A549 (cell line): ENCODE measurements at regions not wholly inside any gene's neighbourhood (a gene's known extent, or its start where the extent isn't known, plus 50 kb on each side); places are given as distances from the start of the nearest gene placed in this dataset.

ENCODE experiments used
- ATAC-seq, 2 experiments: fragments of 200-7000 bp in 1 of 2; fragments of >200 bp in 1 of 2; cut with Nextera tagmentation in 1 of 2; cut with Tn5 transposase in 1 of 2; 3 replicates each; pipeline versions ENCODE4 v1.8.0 to v1.9.1; 2018 to 2020; ENCODE audit warnings: mild to moderate bottlenecking in 1 of 2, moderate library complexity in 1 of 2
- CTCF ChIA-PET: fragments of 300-600 bp; sonication (Branson Sonifier 250); formaldehyde crosslinking; extraction: SDS; loops from one replicate; lab custom pipeline; 2021; ENCODE audit warnings: antibody characterized with exemption, inconsistent platforms; lab: Yijun Ruan, JAX
- POLR2A ChIA-PET: fragments of 350-600 bp; formaldehyde crosslinking; extraction: SDS; loops from one replicate; lab custom pipeline; 2021; ENCODE audit warnings: antibody characterized with exemption, inconsistent platforms; lab: Yijun Ruan, JAX
- DNase-seq, 2 experiments: peaks; one replicate each; pipeline versions ENCODE4 v3.0.0 to v3.0.0-alpha.2; 2011 to 2016; ENCODE audit warnings: low read depth in 1 of 2, low spot score in 1 of 2
- FAIRE-seq: peaks from 2 replicates; lab custom pipeline; 2011; peaks lifted over from hg19 to GRCh38; lab: Jason Lieb, UNC
- H3K27ac ChIP-seq, 2 experiments: fragments of >200 bp; sonication (Bioruptor Twin); formaldehyde crosslinking; 3 replicates each; pipeline ENCODE4 v1.5.1; 2016 to 2017
- H3K4me1 ChIP-seq: fragments of >200 bp; sonication (Bioruptor Twin); formaldehyde crosslinking; 3 replicates; pipeline ENCODE4 v1.6.1; 2016
- H3K4me2 ChIP-seq: fragments of >200 bp; sonication (Bioruptor Twin); formaldehyde crosslinking; 3 replicates; pipeline ENCODE4 v1.6.1; 2016
- H3K4me3 ChIP-seq: fragments of >200 bp; sonication (Bioruptor Twin); formaldehyde crosslinking; 3 replicates; pipeline ENCODE4 v1.5.1; 2016
- H3K9me3 ChIP-seq: fragments of >200 bp; sonication (Bioruptor Twin); formaldehyde crosslinking; 3 replicates; pipeline ENCODE4 v1.6.1; 2016
- BHLHE40 ChIP-seq: IDR thresholded peaks from 2 replicates; pipeline ENCODE4 v1.6.1; 2012; ENCODE audit warnings: low read depth, low read length, inconsistent platforms
- CBX8 ChIP-seq: fragments of 200-600 bp; sonication (generic); IDR thresholded peaks from 2 replicates; pipeline ENCODE4 v1.6.1; 2016
- CEBPB ChIP-seq, 2 experiments: fragments of >200 bp in 1 of 2; sonication (Bioruptor Twin) in 1 of 2; formaldehyde crosslinking in 1 of 2; IDR thresholded peaks; 2 replicates each; pipeline ENCODE4 v1.6.1; 2012 to 2016
- CHD4 ChIP-seq: fragments of 200-600 bp; sonication (generic); IDR thresholded peaks from 2 replicates; pipeline ENCODE4 v1.6.1; 2016; ENCODE audit warnings: antibody characterized with exemption, mild to moderate bottlenecking, borderline replicate concordance
- EP300 ChIP-seq, 2 experiments: fragments of >200 bp; sonication (Bioruptor Twin); formaldehyde crosslinking; IDR thresholded peaks; 2 replicates in 1 of 2; 3 replicates in 1 of 2; pipeline ENCODE4 v1.6.1; 2016 to 2017
- FOSB ChIP-seq: fragments of 250-450 bp; sonication (Bioruptor Pico); IDR thresholded peaks from 2 replicates; pipeline ENCODE4 v1.5.0; 2020; ENCODE audit warnings: mild to moderate bottlenecking, moderate library complexity
- FOSL2 ChIP-seq, 2 experiments: fragments of 450-650 bp in 1 of 2; fragments of >200 bp in 1 of 2; sonication (Bioruptor Twin) in 1 of 2; formaldehyde crosslinking; IDR thresholded peaks; 2 replicates each; pipeline versions ENCODE4 v1.5.0 to v1.6.1; 2016 to 2020; ENCODE audit warnings: mild to moderate bottlenecking in 1 of 2, moderate library complexity in 1 of 2
- GATA3 ChIP-seq: IDR thresholded peaks from 2 replicates; pipeline ENCODE4 v1.6.1; 2012; ENCODE audit warnings: borderline replicate concordance
- HEYL ChIP-seq: fragments of 250-450 bp; sonication (Bioruptor Pico); IDR thresholded peaks from 2 replicates; pipeline ENCODE4 v1.8.0; 2021; ENCODE audit warnings: mild to moderate bottlenecking, moderate library complexity
- HOXB13 ChIP-seq: fragments of 250-450 bp; sonication (Bioruptor Pico); IDR thresholded peaks from 2 replicates; pipeline ENCODE4 v1.5.0; 2020; ENCODE audit warnings: low read depth, mild to moderate bottlenecking, moderate library complexity
- HOXB5 ChIP-seq: fragments of 250-450 bp; sonication (Bioruptor Pico); IDR thresholded peaks from 2 replicates; pipeline ENCODE4 v1.5.0; 2020; ENCODE audit warnings: mild to moderate bottlenecking, moderate library complexity
- JUNB ChIP-seq: fragments of >200 bp; sonication (Bioruptor Twin); formaldehyde crosslinking; IDR thresholded peaks from 2 replicates; pipeline ENCODE4 v1.6.1; 2016
- KDM5A ChIP-seq: fragments of 200-600 bp; sonication (generic); IDR thresholded peaks from 2 replicates; pipeline ENCODE4 v1.6.1; 2016; ENCODE audit warnings: antibody characterized with exemption, mild to moderate bottlenecking
- MAFK ChIP-seq: fragments of 450-650 bp; IDR thresholded peaks from 2 replicates; pipeline ENCODE4 v1.6.1; 2014; ENCODE audit not compliant: partially characterized antibody
- MAZ ChIP-seq: fragments of 150-350 bp; IDR thresholded peaks from 2 replicates; pipeline ENCODE4 v1.6.1; 2014; ENCODE audit warnings: antibody characterized with exemption, low read depth, low read length, borderline replicate concordance
- MYC ChIP-seq: IDR thresholded peaks from 2 replicates; pipeline ENCODE4 v1.6.1; 2012; ENCODE audit warnings: mild to moderate bottlenecking, inconsistent platforms, low read length, improper control_type of control experiment, borderline replicate concordance
- NFE2L2 ChIP-seq: fragments of 150-350 bp; conservative IDR thresholded peaks from 2 replicates; pipeline ENCODE4 v1.6.1; 2014; ENCODE audit warnings: low read length
- NPAS2 ChIP-seq: fragments of 250-450 bp; sonication (Bioruptor Pico); IDR thresholded peaks from 2 replicates; pipeline ENCODE4 v1.8.0; 2022; ENCODE audit warnings: mild to moderate bottlenecking, moderate library complexity, borderline replicate concordance
- NR3C1 ChIP-seq: fragments of >200 bp; sonication (Bioruptor Twin); formaldehyde crosslinking; IDR thresholded peaks from 3 replicates; pipeline ENCODE4 v1.6.1; 2017
- PHF8 ChIP-seq: fragments of 200-600 bp; sonication (generic); IDR thresholded peaks from 2 replicates; pipeline ENCODE4 v1.6.1; 2016; ENCODE audit warnings: low read depth, mild to moderate bottlenecking, antibody characterized with exemption, moderate library complexity, borderline replicate concordance
- POLR2AphosphoS2 ChIP-seq: conservative IDR thresholded peaks from 2 replicates; pipeline ENCODE4 v1.6.1; 2012; ENCODE audit warnings: low read length, improper control_type of control experiment, inconsistent platforms
- RARB ChIP-seq: fragments of 250-450 bp; sonication (Bioruptor Pico); IDR thresholded peaks from 2 replicates; pipeline ENCODE4 v1.8.0; 2021; ENCODE audit warnings: mild to moderate bottlenecking, moderate library complexity
- RCOR1 ChIP-seq: fragments of 150-350 bp; IDR thresholded peaks from 2 replicates; pipeline ENCODE4 v1.6.1; 2014; ENCODE audit warnings: antibody characterized with exemption, low read length, low read depth
- SMC3 ChIP-seq: fragments of >200 bp; sonication (Bioruptor Twin); formaldehyde crosslinking; IDR thresholded peaks from 3 replicates; pipeline ENCODE4 v1.6.1; 2018; ENCODE audit warnings: inconsistent platforms
- SREBF2 ChIP-seq: fragments of 450-650 bp; IDR thresholded peaks from 2 replicates; pipeline ENCODE4 v1.6.1; 2014; ENCODE audit warnings: mild to moderate bottlenecking, moderate library complexity
- TFCP2L1 ChIP-seq: fragments of 250-450 bp; sonication (Bioruptor Pico); IDR thresholded peaks from 2 replicates; pipeline ENCODE4 v1.5.0; 2021; ENCODE audit warnings: mild to moderate bottlenecking
- TP53 ChIP-seq: fragments of 250-450 bp; sonication (Bioruptor Pico); IDR thresholded peaks from 2 replicates; pipeline ENCODE4 v1.5.0; 2021; ENCODE audit warnings: mild to moderate bottlenecking, moderate library complexity
- ZC3H11A ChIP-seq: fragments of 450-650 bp; IDR thresholded peaks from 2 replicates; pipeline ENCODE4 v1.6.1; 2014; ENCODE audit warnings: antibody characterized with exemption, mild to moderate bottlenecking
- ZFP36 ChIP-seq: fragments of 450-650 bp; IDR thresholded peaks from 2 replicates; pipeline ENCODE4 v1.6.1; 2014; ENCODE audit warnings: borderline replicate concordance; ENCODE audit not compliant: partially characterized antibody
- ZNF302 ChIP-seq: fragments of 250-450 bp; sonication (Bioruptor Pico); IDR thresholded peaks from 2 replicates; pipeline ENCODE4 v1.9.0; 2021; ENCODE audit warnings: inconsistent platforms, mild to moderate bottlenecking, moderate library complexity
- ZSCAN20 ChIP-seq: fragments of 250-450 bp; sonication (Bioruptor Pico); IDR thresholded peaks from 2 replicates; pipeline ENCODE4 v1.8.0; 2022; ENCODE audit warnings: mild to moderate bottlenecking, moderate library complexity
- WGBS: methylation state at CpG from one replicate; pipeline ENCODE4 v1.1.6; 2017; ENCODE audit errors: missing lambda C conversion rate; 5-methylcytosine and 5-hydroxymethylcytosine counted together
- TF ChIP-seq, protein P1 (sequence below): IDR thresholded peaks from 2 replicates; pipeline ENCODE4 v1.6.1; 2012; ENCODE audit warnings: low read depth, borderline replicate concordance
- TF ChIP-seq, protein P2 (sequence below): IDR thresholded peaks from 2 replicates; pipeline ENCODE4 v1.6.1; 2012
- TF ChIP-seq, protein P3 (sequence below): fragments of 150-350 bp; IDR thresholded peaks from 2 replicates; pipeline ENCODE4 v1.6.1; 2014; ENCODE audit warnings: low read depth, mild to moderate bottlenecking, low read length
- TF ChIP-seq, protein P4 (sequence below): fragments of 250-450 bp; sonication (Bioruptor Pico); IDR thresholded peaks from 2 replicates; pipeline ENCODE4 v1.5.0; 2020; ENCODE audit warnings: low read depth, mild to moderate bottlenecking, moderate library complexity

DNA sequence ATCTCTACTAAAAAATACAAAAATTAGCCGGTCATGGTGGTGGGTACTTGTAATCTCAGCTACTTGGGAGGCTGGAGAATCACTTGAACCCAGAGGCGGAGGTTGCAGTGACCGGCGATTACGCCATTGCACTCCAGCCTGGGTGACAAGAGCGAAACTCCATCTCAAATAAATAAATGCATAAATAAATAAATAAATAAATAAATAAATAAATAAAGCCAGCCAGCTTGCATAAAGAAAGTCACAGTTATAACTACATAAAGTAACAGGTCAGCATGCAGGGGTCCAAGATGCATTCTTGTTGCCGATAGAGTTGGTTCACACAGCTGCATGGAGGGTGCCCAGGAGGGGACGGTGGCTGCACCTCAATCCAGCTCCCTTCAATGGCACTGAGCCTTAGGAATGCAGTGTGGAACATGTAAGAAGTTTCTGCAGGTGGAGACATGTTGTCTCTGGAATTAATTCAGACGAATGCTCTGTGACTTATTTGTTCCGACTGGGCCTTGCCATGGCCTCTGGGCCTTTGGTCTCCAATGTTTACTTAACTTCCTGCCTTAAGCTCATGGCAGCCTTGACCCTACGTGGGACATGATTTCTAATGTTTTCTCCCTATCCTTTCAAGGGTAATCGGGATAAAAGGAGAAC, 159.6 kb upstream of the PRKCQ start:
- Histone ChIP-seq H3K4me2 (peak overlapping the region; percentile 95), H3K4me1 (peaks cover 60% of the 10 kb centered on the region), H3K27ac (peak overlapping the region in 1 of 2 experiments; percentile 31; a peak in 1 of 6 replicates), H3K4me3 (no peak overlapping the region), H3K9me3 (no peaks in the 10 kb centered on the region)
- DNase-seq = no peak
- ChIA-PET CTCF (interaction anchor here (0.7 to 1.3 kb wide), 3 partner anchors 9 to 48 kb away, joined by 3 to 4 read pairs (median 4); no protein-coding TSS in a partner anchor), POLR2A (no interaction called here)
- no peak for ATAC-seq
- 79% methylated on average over 11 of the region's 12 CpGs for WGBS
- no peak for TF ChIP-seq TFCP2L1 (CRISPR knock-in tag)
- peak; percentile 89 for TF ChIP-seq ZC3H11A
- FAIRE-seq = no peak

DNA sequence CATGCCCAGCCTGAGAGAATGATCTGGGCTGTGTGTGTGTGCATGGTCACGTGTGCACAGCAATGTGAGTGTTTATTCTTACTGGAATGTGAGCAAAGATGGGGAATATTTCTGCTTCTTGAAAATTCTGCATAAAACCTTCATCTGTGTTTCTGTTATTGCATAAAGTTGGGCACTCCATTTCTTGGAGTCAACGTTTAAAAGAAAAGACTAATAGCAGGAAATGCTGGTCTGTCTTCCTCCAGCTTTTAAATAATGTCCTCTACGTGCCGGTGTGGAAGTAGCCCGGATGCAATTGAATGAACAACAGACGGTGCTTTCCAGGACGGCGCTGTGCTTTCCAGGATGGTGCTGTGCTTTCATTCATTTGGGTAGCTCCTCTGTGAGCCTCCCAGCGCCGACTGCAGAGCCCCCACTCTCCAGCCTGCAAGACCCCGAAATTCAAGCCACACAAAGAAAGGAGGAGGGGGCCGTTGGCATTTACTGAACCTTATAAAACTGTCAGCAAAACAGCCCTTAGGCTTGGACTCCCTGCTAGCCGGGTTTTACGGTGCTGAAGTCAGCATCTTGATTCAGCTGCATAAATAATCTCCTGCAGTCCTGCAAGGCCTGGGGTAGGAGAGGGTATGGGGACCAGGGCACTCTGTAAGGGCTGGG, 158.2 kb upstream of the PRKCQ start:
- ATAC-seq (peak; percentile 72 to 80), DNase-seq (peak; percentile 39 to 60), FAIRE-seq (no peak)
- CTCF ChIA-PET = interaction anchor here (0.7 to 2.3 kb wide), 5 partner anchors 12 to 67 kb away, joined by 3 to 10 read pairs (median 4); no protein-coding TSS in a partner anchor
- peak overlapping the region; percentile 52 for H3K4me3 ChIP-seq
- POLR2A ChIA-PET = interaction anchor here (1.0 to 3.0 kb wide), 2 partner anchors 12 to 16 kb away, joined by 3 to 20 read pairs; no protein-coding TSS in a partner anchor
- H3K4me1 ChIP-seq = peaks cover 53% of the 10 kb centered on the region
- WGBS = 1% methylated on average over 14 of the region's 14 CpGs
- H3K4me2 ChIP-seq = peak overlapping the region; percentile 95
- H3K27ac ChIP-seq = peak overlapping the region; percentile 84 to 93
- no peaks in the 10 kb centered on the region for H3K9me3 ChIP-seq
- no peak for TF ChIP-seq PHF8
- TF ChIP-seq, protein P1, sequence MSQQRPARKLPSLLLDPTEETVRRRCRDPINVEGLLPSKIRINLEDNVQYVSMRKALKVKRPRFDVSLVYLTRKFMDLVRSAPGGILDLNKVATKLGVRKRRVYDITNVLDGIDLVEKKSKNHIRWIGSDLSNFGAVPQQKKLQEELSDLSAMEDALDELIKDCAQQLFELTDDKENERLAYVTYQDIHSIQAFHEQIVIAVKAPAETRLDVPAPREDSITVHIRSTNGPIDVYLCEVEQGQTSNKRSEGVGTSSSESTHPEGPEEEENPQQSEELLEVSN = peak; percentile 67; the same call in 1 of the 2 replicates
- peak; percentile 51 for TF ChIP-seq MAFK
- TF ChIP-seq CEBPB (IDR thresholded peaks at IDR 0.05) = no peak
- TF ChIP-seq SREBF2 = no peak
- 0 out of 2 replicates have a peak, but pooled peaks have one; percentile 12 for TF ChIP-seq MYC
- TF ChIP-seq NR3C1 = no peak
- no peak for TF ChIP-seq SMC3
- 0 out of 2 replicates have a peak, but pooled peaks have one; percentile 43 for TF ChIP-seq HOXB5 (CRISPR knock-in tag)
- TF ChIP-seq, protein P2, sequence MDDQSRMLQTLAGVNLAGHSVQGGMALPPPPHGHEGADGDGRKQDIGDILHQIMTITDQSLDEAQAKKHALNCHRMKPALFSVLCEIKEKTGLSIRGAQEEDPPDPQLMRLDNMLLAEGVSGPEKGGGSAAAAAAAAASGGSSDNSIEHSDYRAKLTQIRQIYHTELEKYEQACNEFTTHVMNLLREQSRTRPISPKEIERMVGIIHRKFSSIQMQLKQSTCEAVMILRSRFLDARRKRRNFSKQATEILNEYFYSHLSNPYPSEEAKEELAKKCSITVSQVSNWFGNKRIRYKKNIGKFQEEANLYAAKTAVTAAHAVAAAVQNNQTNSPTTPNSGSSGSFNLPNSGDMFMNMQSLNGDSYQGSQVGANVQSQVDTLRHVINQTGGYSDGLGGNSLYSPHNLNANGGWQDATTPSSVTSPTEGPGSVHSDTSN = no peak
- TF ChIP-seq GATA3 = no peak
- no peak for TF ChIP-seq TFCP2L1 (CRISPR knock-in tag)
- no peak for TF ChIP-seq ZSCAN20
- no peak for TF ChIP-seq FOSL2 (IDR thresholded peaks at IDR 0.05)
- no peak for TF ChIP-seq FOSL2 (CRISPR knock-in tag; IDR thresholded peaks at IDR 0.05)
- TF ChIP-seq POLR2AphosphoS2 = no peak
- no peak for TF ChIP-seq KDM5A
- no peak for TF ChIP-seq CHD4
- TF ChIP-seq EP300 (IDR thresholded peaks at IDR 0.05) = no peak
- no peak for TF ChIP-seq RCOR1
- TF ChIP-seq RARB (CRISPR knock-in tag) = no peak
- TF ChIP-seq HEYL = no peak
- TF ChIP-seq BHLHE40 = no peak
- no peak for TF ChIP-seq MAZ
- no peak for TF ChIP-seq NPAS2
- TF ChIP-seq, protein P3, sequence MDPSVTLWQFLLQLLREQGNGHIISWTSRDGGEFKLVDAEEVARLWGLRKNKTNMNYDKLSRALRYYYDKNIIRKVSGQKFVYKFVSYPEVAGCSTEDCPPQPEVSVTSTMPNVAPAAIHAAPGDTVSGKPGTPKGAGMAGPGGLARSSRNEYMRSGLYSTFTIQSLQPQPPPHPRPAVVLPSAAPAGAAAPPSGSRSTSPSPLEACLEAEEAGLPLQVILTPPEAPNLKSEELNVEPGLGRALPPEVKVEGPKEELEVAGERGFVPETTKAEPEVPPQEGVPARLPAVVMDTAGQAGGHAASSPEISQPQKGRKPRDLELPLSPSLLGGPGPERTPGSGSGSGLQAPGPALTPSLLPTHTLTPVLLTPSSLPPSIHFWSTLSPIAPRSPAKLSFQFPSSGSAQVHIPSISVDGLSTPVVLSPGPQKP = no peak
- TF ChIP-seq, protein P4, sequence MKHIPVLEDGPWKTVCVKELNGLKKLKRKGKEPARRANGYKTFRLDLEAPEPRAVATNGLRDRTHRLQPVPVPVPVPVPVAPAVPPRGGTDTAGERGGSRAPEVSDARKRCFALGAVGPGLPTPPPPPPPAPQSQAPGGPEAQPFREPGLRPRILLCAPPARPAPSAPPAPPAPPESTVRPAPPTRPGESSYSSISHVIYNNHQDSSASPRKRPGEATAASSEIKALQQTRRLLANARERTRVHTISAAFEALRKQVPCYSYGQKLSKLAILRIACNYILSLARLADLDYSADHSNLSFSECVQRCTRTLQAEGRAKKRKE (CRISPR knock-in tag) = no peak
- TF ChIP-seq ZFP36 = no peak
- TF ChIP-seq TP53 (CRISPR knock-in tag) = no peak
- TF ChIP-seq JUNB = no peak
- no peak for TF ChIP-seq CBX8
- no peak for TF ChIP-seq NFE2L2
- TF ChIP-seq ZNF302 (CRISPR knock-in tag) = no peak
- no peak for TF ChIP-seq HOXB13
- no peak for TF ChIP-seq FOSB (CRISPR knock-in tag)
